ENCODE measurements at regions not wholly inside any gene's neighbourhood (a gene's known extent, or its start where the extent isn't known, plus 50 kb on each side); places are given as distances from the start of the nearest gene placed in this dataset.

GRCh38 chr20:51318058-51318949, 224.2 kb downstream of the NFATC2 start:
- peak; percentile 28 for DNase-seq (ENCODE audit: extremely low spot score)
- TF ChIP-seq CTCF (IDR thresholded peaks at IDR 0.05; ENCODE audit: control extremely low read depth, extremely low read depth, low read depth, missing control alignments) = peak; percentile 5
- ChIA-PET POLR2A (no interaction called here), CTCF (interaction anchor here (1.5 to 2.0 kb wide), 3 partner anchors 9 to 330 kb away, joined by 5 to 9 read pairs (median 7); no protein-coding TSS in a partner anchor)

GRCh38 chr20:51315390-51315789, 227.1 kb downstream of the NFATC2 start:
- ChIA-PET POLR2A (no interaction called here), CTCF (interaction anchor here (1.8 to 2.0 kb wide), 2 partner anchors 8 to 328 kb away, joined by 5 read pairs; no protein-coding TSS in a partner anchor)
- TF ChIP-seq CTCF (IDR thresholded peaks at IDR 0.05; ENCODE audit: control extremely low read depth, extremely low read depth, low read depth, missing control alignments) = no peak
- DNase-seq (ENCODE audit: extremely low spot score) = no peak

GRCh38 chr20:51313358-51313827, 229.1 kb downstream of the NFATC2 start:
- no peak for DNase-seq (ENCODE audit: extremely low spot score)

GRCh38 chr20:51312480-51312783, 230.1 kb downstream of the NFATC2 start:
- no peak for DNase-seq (ENCODE audit: extremely low spot score)
- no peak for TF ChIP-seq CTCF (IDR thresholded peaks at IDR 0.05; ENCODE audit: control extremely low read depth, extremely low read depth, low read depth, missing control alignments)
- POLR2A ChIA-PET = no interaction called here
- CTCF ChIA-PET = interaction anchor here (1.2 to 2.3 kb wide), 3 partner anchors 14 to 325 kb away, joined by 4 to 17 read pairs (median 5); no protein-coding TSS in a partner anchor

More at GRCh38 chr20:51313358-51313827, 229.1 kb downstream of the NFATC2 start:
- no peak for TF ChIP-seq CTCF (IDR thresholded peaks at IDR 0.05; ENCODE audit: control extremely low read depth, extremely low read depth, low read depth, missing control alignments)
- ChIA-PET POLR2A (no interaction called here), CTCF (interaction anchor here (1.2 to 2.3 kb wide), 5 partner anchors 12 to 326 kb away, joined by 4 to 17 read pairs (median 5); no protein-coding TSS in a partner anchor)

- CTCF ChIA-PET = interaction anchor here (8.0 kb wide), 1 partner anchor 322 kb away, joined by 194 read pairs; no protein-coding TSS in a partner anchor
- no peak for DNase-seq (ENCODE audit: extremely low spot score)
- POLR2A ChIA-PET = no interaction called here
Measured at GRCh38 chr20:51311636-51312479, 230.7 kb downstream of the NFATC2 start.

More at GRCh38 chr20:51311636-51312479, 230.7 kb downstream of the NFATC2 start:
- no peak for TF ChIP-seq CTCF (IDR thresholded peaks at IDR 0.05; ENCODE audit: control extremely low read depth, extremely low read depth, low read depth, missing control alignments)
